HEK293T (cell line): ENCODE measurements at regions not wholly inside any gene's neighbourhood (a gene's known extent, or its start where the extent isn't known, plus 50 kb on each side); places are given as distances from the start of the nearest gene placed in this dataset.

Experiments used
- BHLHE40 ChIP-seq: fragments of 450-650 bp; IDR thresholded peaks from 2 replicates; pipeline ENCODE4 v1.6.1; 2016; ENCODE audit warnings: mild to moderate bottlenecking, moderate library complexity, borderline replicate concordance
- ELF4 ChIP-seq: fragments of 450-650 bp; IDR thresholded peaks from 2 replicates; pipeline ENCODE4 v1.6.1; 2017; ENCODE audit warnings: antibody characterized with exemption
- FOXM1 ChIP-seq: fragments of 450-650 bp; IDR thresholded peaks from 2 replicates; pipeline ENCODE4 v1.6.1; 2017; ENCODE audit warnings: mild to moderate bottlenecking, borderline replicate concordance
- HDGF ChIP-seq: fragments of 450-650 bp; IDR thresholded peaks from 2 replicates; pipeline ENCODE4 v1.6.1; 2017; ENCODE audit warnings: antibody characterized with exemption, borderline replicate concordance
- PKNOX1 ChIP-seq: fragments of 450-650 bp; IDR thresholded peaks from 2 replicates; pipeline ENCODE4 v1.6.1; 2016
- SP1 ChIP-seq: fragments of 450-650 bp; IDR thresholded peaks from 2 replicates; pipeline ENCODE4 v1.6.1; 2017
- SUZ12 ChIP-seq: fragments of 450-650 bp; IDR thresholded peaks from 2 replicates; pipeline ENCODE4 v1.6.1; 2016; ENCODE audit warnings: mild to moderate bottlenecking
- TARDBP ChIP-seq: fragments of 450-650 bp; IDR thresholded peaks from 2 replicates; pipeline ENCODE4 v1.6.1; 2016
- ZNF384 ChIP-seq: fragments of 450-650 bp; IDR thresholded peaks from 2 replicates; pipeline ENCODE4 v1.6.1; 2016

- TF ChIP-seq SUZ12 (no peak), PKNOX1 (no peak), BHLHE40 (no peak), ELF4 (no peak), TARDBP (no peak), FOXM1 (no peak), ZNF384 (no peak), HDGF (no peak), SP1 (no peak)
These were observed 254.1 kb upstream of the SYT4 start for GRCh38 chr18:43531438-43531837.
